Cardiac fibroblast (primary cell): ENCODE measurements at regions not wholly inside any gene's neighbourhood (a gene's known extent, or its start where the extent isn't known, plus 50 kb on each side); places are given as distances from the start of the nearest gene placed in this dataset.

Source experiments
- DNase-seq, 2 donors: peaks; one replicate each; pipeline versions ENCODE4 v3.0.0 to v3.0.0-alpha.2; 2010; ENCODE audit warnings: low read depth in 2 of 2
- H3K4me3 ChIP-seq, 2 donors: replicated peaks in 1 of 2; 1 replicate in 1 of 2; 2 replicates in 1 of 2; pipeline ENCODE4 v1.5.1; 2011; ENCODE audit warnings: low read depth in 2 of 2, low read length in 2 of 2, mild to moderate bottlenecking in 2 of 2, moderate library complexity in 1 of 2
- TF ChIP-seq, protein P1 (sequence below): IDR thresholded peaks from one replicate; pipeline ENCODE4 v1.5.1; 2011; ENCODE audit warnings: low read depth, mild to moderate bottlenecking, low read length, inconsistent platforms

DNA sequence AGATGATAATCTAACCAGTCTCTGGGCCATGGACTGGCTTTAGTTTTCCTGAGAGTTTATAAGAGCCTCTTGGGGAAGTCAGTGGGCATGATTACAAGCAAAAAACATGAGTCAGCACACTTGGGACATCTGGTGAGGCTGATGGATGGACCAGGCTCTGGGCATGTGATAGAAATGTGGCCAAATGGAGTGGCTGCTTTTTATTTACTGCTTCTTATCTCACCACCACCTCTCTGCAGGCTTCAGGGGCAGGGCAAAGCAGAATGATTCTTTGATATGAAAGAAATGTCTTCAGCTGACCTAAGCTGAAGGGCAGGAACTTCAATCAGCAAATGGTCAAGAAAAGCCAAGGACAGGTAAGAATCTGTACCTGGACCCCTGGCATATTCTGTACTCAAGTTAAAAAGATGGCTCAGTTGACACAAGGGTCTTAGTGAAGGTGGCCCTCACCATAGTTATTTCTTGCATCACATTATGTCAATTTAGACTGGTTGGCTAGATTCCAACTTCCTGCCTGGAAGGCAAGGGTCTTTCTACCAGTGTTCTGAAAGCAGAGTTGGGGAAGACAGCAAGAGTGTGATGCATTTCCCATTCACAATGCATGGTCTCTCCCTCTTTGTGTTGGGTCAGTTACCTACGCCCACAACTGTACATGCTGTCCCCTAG is 162.8 kb downstream of the FASLG start:
- TF ChIP-seq, protein P1, sequence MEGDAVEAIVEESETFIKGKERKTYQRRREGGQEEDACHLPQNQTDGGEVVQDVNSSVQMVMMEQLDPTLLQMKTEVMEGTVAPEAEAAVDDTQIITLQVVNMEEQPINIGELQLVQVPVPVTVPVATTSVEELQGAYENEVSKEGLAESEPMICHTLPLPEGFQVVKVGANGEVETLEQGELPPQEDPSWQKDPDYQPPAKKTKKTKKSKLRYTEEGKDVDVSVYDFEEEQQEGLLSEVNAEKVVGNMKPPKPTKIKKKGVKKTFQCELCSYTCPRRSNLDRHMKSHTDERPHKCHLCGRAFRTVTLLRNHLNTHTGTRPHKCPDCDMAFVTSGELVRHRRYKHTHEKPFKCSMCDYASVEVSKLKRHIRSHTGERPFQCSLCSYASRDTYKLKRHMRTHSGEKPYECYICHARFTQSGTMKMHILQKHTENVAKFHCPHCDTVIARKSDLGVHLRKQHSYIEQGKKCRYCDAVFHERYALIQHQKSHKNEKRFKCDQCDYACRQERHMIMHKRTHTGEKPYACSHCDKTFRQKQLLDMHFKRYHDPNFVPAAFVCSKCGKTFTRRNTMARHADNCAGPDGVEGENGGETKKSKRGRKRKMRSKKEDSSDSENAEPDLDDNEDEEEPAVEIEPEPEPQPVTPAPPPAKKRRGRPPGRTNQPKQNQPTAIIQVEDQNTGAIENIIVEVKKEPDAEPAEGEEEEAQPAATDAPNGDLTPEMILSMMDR, result no peak
- no peak overlapping the region for H3K4me3 ChIP-seq
- peak; percentile 70 to 77 for DNase-seq

DNA sequence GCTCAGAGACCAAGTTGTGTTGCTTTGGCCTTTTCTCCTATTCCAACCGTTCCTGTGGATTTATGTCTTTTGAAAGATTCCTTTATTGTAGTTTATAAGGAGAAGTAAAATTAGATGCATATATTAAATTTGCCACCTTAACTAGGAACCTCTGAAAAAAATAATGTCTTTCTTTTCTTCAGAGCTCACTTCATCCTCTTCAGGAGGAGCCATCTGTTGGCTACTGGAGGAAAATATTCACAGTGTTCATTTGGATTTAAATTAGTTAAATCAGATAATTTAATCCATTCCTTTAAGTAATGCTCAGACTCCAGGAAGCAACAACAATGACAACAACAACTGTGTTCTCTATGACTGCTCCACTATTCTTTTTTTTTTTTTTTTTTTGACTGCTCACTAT is 164.0 kb downstream of the FASLG start:
- no peak for DNase-seq
- TF ChIP-seq, protein P1, result no peak
- H3K4me3 ChIP-seq, result no peak overlapping the region

DNA sequence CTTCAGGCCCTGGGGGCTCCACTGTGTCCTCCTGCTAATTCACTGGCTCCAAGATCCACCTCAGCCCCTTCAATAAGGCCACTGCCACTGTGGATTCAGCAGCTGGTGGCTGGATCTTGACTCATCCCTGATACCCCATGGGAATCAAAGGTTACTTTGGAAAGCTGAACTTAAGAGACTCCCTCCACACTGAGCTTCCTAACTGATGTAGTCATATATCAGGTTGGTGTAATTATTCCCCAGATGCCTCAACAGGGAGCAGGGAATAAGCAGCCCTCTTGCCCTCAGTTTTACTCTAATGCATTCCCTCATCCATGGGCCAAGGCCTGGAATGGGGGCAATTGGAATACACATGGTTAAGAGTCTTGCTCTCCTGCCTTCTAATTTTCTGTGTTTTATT is 164.6 kb downstream of the FASLG start:
- H3K4me3 ChIP-seq, result no peak overlapping the region
- TF ChIP-seq, protein P1, result no peak
- peak; percentile 20 to 91 for DNase-seq

DNA sequence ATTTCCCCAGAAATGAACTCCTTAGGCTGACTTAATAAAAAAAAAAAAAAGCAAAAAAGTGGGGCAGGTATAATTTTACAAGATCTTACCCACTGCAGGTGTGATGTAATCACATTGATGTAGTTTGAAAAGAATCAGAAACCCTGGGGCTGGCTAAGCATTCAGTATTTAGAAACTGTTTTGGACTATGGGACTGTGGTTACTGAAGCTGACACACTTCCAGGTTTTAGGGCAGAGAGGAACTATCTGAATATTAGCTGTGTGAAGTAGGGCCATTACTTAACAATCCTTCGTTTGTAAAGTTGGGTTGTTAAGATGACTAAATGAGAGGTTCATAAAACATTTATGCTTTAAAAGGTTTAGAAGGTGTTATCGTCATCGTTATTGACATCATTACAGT is 165.3 kb downstream of the FASLG start:
- peak; percentile 21 to 50 for DNase-seq
- TF ChIP-seq, protein P1, result no peak
- H3K4me3 ChIP-seq, result no peak overlapping the region

DNA sequence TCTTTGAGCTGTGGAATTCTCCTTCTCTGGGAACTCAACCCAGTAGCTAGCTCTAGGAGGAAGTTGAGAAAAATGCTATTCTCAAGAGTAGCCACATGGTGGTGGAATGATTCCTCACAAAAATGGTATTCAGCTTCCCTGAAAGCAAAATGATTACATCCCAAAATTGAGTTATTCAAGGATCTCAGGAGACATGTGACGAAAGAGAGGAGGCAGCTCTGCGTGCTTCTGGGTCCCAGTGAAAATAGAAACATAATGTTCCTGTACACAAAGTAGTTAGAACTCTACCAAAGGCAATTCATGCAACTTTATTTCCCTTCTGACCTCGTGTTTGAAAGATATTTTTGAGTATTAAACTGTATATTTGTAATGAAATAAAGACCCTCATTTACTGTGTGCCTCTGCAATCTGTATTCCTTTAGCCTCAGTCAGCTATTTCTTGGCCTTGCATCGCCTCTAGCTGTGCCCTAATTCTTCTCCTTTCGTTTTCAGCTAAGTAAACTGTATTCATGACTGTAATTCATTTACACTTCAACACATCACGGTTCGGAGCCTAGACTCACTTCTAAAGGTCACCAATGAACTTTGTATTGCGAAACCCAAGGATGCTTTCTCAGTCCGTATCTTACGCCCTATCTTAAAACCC is 167.3 kb downstream of the FASLG start:
- TF ChIP-seq, protein P1, result peak; percentile 62
- DNase-seq, result peak; percentile 92 to 98
- no peak overlapping the region for H3K4me3 ChIP-seq

DNA sequence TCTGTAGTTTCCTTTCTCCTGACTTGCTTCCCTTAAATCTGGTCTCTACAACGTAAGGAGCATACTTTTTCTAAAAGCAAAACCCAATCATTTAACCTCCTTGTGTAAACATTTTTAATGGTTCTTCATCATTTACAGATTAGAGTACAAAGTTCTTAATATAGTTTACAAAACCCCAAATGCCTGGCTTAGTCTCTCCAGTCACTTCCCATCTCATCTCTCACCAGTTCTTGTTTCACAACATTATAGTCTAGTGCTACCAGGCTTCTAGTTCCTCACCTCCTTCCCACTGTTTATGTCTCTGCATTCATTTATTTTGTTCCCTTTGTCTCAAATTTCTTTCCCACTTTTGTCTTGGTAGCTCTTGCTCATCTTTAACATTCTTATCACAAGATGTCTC is 168.4 kb downstream of the FASLG start:
- TF ChIP-seq, protein P1, result no peak
- no peak overlapping the region for H3K4me3 ChIP-seq
- DNase-seq, result no peak
